Activated T-cell treated with anti-CD3 and anti-CD28 coated beads for 24 hours (primary cell): ENCODE measurements at regions not wholly inside any gene's neighbourhood (a gene's known extent, or its start where the extent isn't known, plus 50 kb on each side); places are given as distances from the start of the nearest gene placed in this dataset.
"Not testable (repeated sequence)": the region's sequence is repeated elsewhere in the genome, so short reads cannot be mapped to it uniquely, and the experiment has no call there.

Experiments
- DNase-seq: peaks from one replicate; pipeline ENCODE4 v3.0.0-alpha.2; 2020; ENCODE audit warnings: low read depth

DNA sequence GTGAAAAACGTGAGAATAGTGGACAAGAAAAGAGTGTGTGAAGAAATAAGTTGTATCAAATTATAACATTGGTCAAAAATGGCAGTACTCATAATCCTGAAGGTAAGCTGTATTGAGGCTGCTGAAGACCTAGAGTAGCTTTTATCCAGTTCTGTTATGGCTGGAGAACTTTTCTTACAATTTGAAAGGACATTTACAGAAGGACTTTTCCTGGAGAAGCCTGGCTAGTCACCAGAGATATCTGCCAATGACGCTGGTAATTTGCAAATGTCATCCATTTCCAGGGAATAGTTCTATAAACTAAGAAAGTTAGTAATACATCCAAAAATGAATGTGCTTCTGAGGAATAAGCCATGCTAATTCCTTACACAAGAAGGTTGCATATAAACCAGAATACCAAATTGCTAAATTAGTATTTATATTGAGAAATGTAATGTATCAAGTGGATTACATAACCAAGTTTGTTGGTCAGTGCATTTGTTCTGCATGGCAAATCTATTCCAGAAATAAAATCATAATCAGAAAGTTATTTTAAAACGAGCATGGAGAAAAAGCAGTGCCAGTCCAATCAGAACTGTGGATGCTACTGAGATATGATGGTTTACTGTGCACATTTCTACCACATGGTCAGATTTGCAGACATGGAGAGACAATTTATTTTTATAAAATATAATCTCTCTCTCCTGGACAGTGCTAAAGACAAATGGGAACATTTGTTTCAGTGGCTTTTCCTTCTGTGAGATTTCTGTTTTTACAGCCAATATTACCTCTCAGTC is 743.7 kb upstream of the HS3ST1 start:
- no peak for DNase-seq

DNA sequence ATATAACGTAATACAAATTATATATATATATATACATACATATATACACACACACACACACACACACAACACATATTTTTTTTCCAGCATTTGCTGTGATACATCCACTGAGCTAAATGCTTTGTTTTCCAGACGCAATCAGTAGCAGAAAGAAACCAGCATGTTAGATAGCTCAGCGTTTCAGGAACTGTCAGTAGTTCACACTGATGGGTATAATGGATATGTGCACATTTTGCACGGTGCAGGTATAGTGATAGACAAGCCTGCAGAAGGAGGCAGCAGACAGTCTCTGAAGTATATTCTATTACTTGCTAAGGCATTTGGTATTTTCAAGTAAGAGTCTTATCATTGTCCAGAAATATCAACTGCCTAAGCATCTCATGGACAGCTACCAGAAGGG is 741.6 kb upstream of the HS3ST1 start:
- no peak for DNase-seq

DNA sequence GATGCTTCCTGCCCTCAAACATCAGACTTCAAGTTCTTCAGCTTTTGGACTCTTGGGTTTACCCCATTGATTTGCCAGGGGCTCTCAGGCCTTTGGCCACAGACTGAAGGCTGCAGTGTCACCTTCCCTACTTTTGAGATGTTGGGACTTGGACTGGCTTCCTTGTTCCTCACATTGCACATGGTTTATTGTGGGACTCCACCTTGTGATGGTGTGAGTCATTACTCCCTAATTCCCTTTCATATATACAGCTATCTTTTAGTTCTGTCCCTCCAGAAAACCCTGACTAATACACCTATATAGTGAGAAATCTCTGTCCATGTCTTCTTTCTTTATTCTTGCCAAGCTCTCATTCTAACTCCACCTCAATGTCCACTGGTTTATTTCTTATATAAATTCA is 736.9 kb upstream of the HS3ST1 start:
- no peak for DNase-seq

DNA sequence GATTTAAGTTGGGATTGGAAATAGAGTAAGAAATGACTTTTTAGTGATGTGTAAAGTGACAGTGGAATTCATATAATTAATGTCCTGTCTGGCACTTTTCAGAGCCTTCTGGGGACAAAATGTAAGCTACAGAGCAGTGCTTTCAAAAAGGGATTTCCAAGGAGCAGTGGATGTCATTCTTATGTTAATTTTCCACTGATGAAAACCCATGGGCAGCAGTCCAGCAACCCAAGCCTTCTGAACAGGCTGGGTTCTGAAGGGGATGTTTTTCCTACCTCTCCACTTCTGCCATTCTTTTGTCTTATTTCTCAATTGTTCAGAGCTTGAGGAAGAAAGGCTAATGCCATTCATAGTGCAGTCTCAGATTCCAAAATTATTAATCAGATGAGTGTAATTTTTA is 717.6 kb upstream of the HS3ST1 start:
- DNase-seq, result no peak

DNA sequence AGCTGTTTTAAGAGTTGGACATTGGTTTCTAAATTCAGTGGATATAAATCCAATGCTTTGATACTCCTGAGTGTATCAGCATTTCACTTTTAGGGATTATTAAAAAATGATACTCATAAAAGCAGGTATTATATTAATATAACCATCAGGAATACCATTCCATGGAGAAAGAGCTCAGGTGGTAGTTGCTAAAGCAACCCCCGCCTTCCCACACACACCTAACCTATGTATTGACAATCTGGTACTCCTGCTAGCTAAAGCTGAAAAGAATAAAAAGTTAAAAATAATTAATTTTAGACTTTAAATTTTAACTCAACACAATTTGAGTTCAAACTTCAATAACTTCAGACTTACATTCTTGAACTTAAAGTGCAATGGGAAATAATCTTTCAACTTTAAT is 717.1 kb upstream of the HS3ST1 start:
- DNase-seq, result no peak

DNA sequence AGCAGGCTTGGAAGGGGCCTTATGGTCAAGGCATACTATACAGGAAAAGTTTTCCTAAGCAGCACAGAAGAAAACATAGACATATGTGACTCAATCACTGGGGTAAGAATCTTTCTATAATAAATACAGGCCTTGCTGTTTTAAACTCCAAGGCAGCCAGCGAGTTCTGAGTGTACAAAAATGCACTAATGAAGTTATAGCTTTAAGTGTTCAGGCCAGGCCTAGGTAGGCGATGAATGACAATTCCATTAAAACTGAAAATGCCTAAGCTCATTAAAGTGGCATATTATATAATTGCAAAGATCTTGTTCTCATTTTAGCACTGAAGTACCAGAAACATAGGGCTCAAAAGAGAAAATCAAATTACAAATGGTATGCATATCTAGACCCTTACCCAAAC is 716.4 kb upstream of the HS3ST1 start:
- no peak for DNase-seq

DNA sequence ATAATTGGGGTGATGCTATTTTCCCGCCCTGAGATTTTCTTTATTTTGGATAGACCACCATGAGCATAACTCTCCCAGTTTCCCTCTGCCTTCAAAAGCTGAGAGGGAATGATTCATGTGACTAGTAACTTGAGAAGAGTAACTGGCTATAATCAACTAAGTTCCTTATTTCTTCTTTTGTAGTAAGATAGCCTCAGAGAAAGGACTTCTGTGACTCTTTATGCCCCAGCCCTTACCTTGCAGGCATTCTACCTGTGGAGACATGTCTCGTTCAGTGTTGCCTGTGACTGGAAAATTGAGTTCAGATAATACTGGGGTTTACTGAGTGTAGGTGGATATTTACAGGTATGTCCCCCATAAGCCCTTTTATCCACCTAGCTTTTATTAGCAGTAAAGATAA is 715.4 kb upstream of the HS3ST1 start:
- no peak for DNase-seq

DNA sequence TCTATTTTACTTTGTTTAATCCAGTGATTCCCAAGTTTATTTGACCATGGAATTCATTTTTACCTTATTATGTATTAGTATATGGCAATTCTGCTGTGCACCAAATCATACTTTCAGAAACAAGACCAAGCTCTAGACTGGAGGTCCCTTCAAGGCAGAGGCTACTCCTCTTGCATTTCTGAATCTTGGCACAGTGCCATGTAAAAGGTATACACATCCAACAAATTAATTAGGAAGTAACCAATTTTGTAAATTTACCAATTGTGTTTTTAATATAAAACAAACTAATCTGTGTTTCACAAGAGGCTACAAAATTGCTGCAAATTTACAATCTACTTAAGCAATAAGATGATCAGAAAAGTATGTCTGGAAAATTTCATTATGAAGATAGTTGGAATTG is 712.2 kb upstream of the HS3ST1 start:
- DNase-seq, result no peak

DNA sequence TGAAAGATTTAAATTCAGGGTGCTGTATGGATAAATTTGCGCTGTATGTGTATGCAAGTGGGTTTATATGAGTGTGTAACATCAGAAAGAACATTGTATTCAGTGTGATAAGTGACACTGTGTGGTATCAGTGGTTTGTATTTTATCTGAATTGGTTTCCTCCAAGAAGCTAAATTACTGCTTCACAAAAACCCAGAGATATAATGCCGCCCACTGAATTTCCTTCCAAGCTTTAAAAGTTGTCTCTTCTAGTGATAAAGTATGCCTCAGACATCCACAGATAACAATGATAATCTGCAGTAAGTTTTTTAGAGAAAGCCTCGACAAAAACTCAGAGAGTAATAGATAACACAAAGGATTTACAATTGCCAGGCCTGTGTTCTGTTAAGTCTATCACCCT is 710.6 kb upstream of the HS3ST1 start:
- DNase-seq, result no peak

DNA sequence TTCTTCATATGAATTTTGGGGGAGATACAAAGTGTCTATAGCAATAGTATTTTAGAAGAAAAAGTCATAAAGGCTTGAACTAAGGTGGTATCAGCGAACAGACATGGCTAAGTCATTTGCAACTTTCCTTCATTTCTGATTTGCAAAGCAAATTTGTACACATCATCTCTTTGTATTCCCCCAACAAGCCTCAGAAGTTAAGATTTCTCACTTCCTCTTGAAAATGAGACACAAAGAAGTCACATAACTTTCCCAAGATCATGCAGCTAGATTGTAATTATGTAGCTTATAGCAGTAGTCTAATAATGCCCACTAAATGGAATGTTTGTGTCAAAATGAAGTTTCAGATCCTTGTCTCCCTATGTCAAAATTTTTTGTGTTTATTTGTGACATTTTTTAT is 709.8 kb upstream of the HS3ST1 start:
- no peak for DNase-seq

DNA sequence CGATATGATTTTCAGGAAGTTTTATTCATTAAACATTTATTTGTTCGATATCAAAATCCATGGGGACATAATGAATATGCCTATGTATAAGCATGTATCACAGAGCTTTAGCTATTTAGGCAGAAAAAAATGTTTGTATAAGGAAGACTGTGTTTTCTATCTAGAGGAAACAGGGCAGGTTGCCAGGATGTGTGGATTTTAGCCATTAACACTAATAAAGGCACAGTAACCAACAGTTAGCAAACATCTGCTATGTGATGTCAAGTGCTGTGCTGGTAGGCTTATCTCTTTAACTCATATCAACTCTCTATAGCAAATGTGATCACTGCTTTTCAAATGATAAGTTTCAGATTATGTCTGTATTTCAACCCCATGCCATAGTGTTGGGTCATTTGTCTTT is 708.9 kb upstream of the HS3ST1 start:
- no peak for DNase-seq

DNA sequence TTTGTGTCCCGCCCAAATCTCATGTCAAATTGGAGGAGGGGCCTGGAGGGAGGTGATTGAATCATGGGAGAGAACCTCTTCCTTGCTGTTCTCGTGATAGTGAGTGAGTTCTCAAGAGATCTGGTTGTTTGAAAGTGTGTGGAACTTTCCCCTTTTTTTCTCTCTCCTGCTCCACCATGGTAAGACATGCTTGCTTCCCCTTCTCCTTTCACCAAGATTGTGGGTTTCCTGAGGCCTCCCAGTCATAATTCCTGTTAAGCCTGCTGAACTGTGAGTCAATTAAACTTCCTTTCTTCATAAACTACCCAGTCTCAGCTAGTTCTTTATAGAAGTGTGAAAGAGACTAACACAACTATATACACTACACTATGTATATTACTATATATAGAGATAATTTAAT is 697.8 kb upstream of the HS3ST1 start:
- DNase-seq, result no peak

DNA sequence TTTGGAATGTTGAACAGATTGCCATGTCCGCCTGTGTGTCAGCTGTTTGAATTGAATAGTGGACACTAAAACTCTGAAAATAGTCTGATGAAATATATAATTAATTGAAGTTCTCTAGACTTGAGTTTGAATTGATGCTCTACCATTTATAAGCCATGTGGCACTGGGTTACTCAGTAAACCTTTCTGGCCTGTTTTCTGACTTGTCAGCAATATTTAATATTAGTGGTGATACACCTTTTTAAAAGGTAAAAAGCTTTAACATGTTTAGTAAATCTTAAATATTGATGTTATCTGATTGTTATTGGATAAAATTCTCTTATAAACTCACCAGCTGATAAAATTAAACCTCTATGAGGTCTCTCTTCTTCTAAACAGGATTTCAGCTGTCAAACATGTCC is 695.4 kb upstream of the HS3ST1 start:
- no peak for DNase-seq

DNA sequence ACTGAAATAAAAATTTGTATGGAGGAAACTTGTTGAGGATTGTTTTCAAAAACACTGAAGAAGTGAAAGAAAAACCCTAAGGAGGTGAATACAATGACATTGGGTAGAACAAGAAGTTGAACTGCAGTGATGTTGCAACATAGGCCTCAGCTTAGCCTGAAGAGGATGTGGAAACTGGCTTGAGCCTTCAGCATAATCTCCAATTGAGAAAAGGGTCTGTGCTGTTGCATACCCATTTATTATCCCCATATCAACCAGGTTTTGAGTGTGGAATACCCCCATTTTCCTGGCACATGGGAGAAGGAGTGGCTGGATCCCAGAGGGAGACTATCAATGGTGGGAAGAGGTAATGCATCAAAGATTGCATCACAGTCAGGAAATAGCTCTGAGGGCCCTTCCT is 695.0 kb upstream of the HS3ST1 start:
- DNase-seq, result no peak

DNA sequence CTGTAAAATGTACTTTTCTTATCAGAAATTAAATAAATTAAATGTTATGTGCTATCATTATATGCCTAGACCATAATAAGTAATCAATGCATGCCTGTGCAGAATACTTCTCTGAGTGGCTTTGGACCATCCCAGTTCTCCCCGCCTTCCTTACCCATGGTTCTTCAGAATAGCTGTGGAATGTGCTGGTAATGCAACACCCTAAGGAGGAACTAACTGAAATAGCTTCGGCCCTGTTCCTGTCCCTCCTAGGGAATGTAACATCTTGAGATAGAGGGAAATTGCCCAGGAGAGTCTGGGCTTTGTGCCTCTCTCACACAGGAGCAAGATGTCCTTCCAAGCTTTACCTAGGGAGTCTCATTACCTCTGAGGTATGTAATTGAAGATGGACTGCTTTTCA is 693.6 kb upstream of the HS3ST1 start:
- no peak for DNase-seq

DNA sequence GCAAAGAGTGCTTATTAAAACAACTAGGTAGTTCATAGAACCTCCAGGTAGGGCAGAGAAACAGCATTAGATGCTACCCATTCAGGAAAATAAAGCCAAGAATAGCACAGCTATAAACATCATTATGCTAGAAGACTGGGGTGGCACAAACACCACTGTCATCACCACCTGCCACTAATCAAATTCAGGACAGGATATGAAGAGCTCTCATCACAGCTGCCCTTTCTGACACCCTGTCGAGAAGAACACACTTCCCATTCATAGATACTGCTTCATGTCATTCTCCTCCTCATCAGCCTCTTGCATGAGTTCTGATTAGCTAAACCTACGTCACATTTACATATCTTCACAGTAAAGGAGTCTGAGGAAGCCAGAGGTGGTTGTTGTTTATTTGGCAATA is 692.3 kb upstream of the HS3ST1 start:
- no peak for DNase-seq

DNA sequence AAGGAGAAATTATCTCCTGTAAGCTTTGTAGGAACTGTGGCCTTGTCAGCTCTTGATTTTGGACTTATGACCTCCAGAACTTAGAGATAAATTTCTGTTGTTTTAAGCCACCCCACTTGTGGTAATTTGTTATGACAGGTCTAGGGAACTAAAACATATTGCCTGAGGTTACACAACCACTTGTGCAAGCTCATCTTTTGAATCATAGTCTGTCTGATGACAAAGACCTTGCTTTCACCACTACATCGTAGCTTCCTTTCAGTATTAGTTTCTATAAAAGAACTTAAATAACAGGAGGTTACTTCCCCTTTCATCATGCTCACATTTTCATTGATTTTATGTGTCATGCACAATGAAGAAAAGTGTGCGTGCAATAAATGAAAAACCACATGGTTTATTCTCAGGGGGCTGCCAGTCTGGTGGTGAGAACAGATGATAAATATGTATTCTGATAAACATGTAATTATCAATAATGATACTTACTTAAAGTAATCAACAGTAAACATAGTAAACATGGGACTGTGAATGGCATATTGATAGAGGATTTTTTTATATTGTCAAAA is 690.0 kb upstream of the HS3ST1 start:
- no peak for DNase-seq

DNA sequence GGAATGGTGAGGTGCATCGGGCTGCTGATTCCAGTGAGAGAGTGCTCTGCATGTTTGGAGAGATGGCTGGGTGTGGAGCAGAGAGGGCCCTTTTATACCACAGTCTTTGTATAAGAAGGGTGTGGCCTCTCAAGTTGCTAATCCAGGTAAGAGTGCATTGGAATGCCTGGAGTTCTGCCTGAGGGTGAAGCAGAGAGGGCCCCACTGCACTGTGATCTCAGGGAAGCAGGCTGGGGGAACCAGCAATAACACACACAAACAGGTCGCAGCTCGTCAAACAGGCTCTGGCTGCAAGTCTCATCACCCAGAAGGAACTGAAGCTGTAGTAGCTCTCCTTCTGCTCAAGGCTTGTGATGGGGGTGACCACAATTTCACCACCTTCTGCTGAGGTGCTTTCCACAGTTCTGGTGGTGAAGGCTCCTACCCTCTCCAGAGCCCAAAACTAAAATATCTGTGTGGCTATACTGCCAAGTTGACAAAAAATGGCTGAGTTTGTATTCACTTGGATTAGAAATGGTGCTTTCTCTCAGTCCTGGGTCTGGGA is 687.4 kb upstream of the HS3ST1 start:
- no peak for DNase-seq

DNA sequence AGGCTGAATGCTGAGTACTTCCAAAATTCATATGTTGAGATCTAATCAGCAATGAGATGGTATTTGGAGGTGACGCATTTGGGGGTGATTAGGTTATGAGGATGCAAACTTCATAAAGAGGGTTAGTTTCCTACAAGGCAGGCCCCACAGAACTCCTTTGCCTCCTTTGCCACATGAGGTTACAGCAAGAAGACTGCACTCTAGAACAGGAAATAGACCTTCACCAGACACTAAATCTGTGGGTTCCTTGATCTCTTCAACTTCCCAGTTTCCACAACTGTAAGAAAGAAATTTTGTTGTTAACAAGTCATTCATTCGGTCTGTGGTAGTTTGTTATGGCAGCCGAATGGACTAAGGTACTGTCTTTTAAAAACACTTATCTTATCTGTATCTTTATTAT is 681.9 kb upstream of the HS3ST1 start:
- DNase-seq, result no peak

DNA sequence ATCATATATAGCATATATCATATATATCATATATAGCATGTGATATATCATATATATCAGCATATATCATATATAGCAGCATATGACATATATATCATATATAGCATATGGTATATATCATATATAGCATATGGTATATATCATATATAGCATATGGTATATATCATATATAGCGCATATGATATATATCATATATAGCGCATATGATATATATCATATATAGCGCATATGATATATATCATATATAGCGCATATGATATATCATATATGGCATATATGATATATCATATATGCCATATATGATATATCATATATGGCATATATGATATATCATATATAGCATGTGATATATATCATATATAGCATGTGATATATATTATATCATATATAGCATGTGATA is 680.4 kb upstream of the HS3ST1 start:
- not testable (repeated sequence) for DNase-seq

DNA sequence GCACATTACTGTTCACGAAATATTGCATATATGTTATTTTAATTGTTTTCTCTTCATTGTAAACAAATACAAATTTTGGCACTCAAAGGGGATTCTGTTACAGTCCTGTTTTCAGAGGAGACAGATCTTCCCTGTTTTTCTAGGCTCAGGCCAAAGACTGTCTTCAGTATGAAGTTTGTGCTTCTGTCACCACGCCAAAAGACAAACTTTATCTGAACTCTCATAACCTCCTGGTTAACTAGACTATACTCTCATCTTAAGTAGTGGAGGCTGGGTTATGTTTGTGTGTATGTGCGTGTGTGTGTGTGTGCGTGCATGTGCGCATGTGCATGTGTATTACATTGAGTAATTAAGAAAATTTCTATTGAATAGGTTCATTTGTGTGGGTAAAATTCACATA is 676.8 kb upstream of the HS3ST1 start:
- DNase-seq, result no peak

DNA sequence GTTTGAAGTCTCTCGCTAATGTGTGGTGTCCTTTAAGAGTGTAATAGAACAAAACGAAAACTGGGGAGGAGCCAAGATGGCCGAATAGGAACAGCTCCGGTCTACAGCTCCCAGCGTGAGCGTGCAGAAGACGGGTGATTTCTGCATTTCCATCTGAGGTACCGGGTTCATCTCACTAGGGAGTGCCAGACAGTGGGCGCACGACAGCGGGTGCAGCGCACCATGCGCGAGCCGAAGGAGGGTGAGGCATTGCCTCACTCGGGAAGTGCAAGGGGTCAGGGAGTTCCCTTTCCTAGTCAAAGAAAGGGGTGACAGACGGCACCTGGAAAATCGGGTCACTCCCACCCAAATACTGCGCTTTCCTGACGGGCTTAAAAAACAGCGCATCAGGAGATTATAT is 661.2 kb upstream of the HS3ST1 start:
- not testable (repeated sequence) for DNase-seq

DNA sequence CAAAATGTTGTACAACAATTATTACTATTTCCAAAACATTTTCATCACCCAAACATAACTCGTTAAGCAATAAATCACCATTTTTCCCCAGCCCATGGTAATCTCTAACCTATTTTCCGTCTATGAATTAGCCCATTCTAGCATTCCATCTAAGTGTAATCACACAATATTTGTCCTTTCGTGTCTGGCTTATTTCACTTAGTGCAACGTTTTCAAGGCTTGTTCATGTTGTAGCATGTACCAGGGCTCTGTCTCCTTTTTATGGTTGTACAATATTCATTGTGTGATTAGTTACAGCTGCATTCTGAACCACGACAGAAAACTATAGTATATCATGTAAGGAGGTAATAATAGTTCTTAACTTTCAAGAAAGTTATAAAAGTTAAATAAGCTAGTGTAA is 656.0 kb upstream of the HS3ST1 start:
- DNase-seq, result no peak

DNA sequence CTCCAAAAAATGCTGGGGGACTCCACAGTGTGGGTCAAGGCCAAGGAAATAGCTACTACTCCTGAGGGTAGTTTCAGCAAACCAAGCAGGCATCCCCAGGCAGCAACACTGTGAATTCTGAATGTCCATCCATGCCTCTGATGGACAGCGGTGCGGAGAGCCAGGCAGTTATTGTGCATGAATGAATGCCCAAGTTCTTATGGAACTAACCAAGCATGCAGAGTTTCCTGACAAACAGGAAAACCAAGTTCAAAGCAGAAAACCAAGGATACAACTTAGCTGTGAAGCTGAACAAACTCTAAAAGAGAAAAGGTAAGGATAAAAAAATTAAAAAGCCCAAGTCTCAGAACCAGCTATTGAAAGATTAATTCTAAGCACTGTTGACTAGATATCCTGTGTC is 642.6 kb upstream of the HS3ST1 start:
- no peak for DNase-seq
